GM21526 (cell line): ENCODE measurements at regions not wholly inside any gene's neighbourhood (a gene's known extent, or its start where the extent isn't known, plus 50 kb on each side); places are given as distances from the start of the nearest gene placed in this dataset.
"Not testable (repeated sequence)": the region's sequence is repeated elsewhere in the genome, so short reads cannot be mapped to it uniquely, and the experiment has no call there.

Experiments
- ATAC-seq: cut with Tn5 transposase; IDR thresholded peaks from one replicate; pipeline ENCODE4 v1.9.1; 2021; ENCODE audit warnings: moderate library complexity; ENCODE audit not compliant: unreplicated experiment, low FRiP score

- ATAC-seq = no peak
These were observed 62.6 kb downstream of the ZIC1 start for GRCh38 chr3:147471741-147472140.

DNA sequence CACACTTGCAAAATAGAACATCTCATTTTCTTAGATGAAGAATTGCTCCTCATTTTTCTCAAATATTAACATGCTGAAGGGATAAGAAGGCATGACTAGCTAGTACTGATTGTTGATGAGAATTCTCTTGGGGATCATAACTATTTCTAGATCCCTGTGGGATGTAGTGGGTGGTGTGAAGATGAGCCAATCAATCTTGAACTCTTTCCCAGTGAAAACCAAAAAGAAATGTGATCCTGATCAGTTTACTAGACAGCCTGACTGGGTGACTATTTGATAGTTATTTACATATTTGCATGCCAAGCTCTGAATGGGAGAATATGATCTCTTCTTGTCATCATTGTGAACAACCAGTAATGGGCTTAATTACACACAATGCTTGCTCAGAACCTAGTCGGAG lies 63.7 kb downstream of the ZIC1 start:
- ATAC-seq = no peak

DNA sequence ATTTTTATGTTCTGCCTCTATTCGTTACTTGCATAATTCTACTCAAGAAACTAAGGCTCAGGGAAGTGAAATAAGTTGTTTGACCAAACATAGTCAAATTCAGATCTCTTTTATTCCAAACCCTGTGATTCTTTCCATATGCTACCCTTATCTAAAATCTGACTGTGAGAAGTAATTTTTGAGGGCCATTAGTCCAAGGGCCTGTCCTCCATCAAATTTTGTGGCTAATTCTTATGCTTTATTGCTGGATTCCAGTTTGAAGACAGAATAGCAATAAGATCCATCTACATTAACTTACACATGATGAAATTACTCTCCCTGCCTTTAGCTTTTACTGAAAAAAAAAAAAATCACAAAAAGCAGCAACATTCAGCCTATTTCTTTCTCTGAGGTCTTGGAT lies 74.0 kb downstream of the ZIC1 start:
- ATAC-seq = no peak

DNA sequence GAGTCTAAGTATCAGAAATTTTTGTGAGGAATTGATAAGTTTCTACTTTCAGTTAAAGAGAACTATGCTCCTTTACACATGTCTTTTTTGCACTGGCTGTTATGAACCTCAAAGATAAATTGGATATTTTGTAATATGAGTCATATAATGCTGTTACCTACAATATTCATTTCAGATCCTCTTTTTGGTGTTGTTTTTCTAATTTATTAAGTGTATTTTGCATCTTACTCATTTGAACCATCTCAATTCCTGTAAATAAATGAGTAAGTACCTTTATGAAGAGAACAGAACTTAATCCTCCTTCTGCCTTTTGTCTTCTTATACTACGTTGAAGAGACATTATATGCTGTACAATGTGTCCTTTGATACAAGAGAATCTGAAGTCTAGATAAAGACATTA lies 74.4 kb downstream of the ZIC1 start:
- no peak for ATAC-seq

GRCh38 chr3:147493065-147493464 lies 83.9 kb downstream of the ZIC1 start:
- ATAC-seq = no peak

- ATAC-seq = no peak
These were observed 84.5 kb downstream of the ZIC1 start for GRCh38 chr3:147493666-147494065.

- no peak for ATAC-seq
These were observed 88.1 kb downstream of the ZIC1 start for GRCh38 chr3:147497286-147497685.

- no peak for ATAC-seq
These were observed 98.6 kb downstream of the ZIC1 start for GRCh38 chr3:147507638-147508286.

GRCh38 chr3:147509448-147509847 lies 100.3 kb downstream of the ZIC1 start:
- no peak for ATAC-seq

DNA sequence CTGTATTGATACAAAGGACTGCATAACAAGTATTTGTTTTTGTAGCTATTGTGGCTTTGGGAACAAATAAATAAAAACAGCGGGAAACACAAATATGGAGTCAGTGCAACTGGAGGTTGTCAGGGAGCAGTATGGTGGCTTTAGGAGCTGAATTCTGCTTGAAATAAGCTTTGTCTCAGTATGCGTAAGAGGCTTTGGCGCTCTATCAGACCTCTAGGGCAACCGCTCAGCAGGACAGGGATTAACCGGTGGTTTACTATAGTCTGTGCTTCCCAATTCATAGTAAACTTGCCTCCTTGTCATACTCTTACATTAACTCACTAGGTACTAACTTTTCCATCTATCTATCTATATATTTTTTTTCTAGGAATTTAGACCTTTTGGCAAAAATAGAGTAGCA lies 104.6 kb downstream of the ZIC1 start:
- ATAC-seq = no peak

DNA sequence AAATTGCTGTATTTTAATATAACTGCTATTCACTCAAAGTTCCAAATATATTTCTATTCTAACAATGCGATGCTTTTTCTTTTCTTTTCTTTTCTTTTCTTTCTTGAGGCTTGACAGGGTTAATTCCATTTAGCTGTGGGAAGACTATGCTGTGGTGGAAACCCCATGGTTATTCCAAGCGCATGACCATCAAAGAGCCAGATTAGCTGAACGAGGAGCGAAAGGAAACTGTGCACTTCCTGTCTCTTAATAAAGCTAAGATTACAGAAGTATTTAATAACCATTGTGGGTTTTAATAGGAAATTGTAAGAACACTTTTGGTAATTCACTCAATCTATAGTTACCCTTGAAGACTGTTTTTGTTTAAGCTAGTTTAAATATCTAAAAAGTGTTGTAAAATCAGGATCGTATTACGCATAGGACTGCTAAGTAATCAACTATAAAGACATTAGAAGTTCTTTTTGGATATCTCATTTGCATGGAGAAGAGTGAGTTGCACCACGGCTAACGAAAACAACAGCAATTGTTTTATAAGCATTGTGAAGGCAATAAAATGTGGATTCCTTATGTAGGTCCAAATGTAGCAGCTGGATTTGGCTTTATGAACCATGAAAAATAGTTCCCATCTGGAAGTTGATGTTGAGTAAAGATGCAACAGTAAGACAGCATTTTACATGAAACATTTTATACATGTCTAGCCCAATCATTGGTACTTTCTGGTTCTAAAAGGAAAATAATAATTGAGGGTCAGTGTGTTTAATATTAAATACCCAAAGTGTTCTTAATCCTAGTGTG lies 105.4 kb downstream of the ZIC1 start:
- ATAC-seq = no peak

- ATAC-seq = peak; percentile 49
These were observed 109.3 kb downstream of the ZIC1 start for GRCh38 chr3:147518465-147518864.

DNA sequence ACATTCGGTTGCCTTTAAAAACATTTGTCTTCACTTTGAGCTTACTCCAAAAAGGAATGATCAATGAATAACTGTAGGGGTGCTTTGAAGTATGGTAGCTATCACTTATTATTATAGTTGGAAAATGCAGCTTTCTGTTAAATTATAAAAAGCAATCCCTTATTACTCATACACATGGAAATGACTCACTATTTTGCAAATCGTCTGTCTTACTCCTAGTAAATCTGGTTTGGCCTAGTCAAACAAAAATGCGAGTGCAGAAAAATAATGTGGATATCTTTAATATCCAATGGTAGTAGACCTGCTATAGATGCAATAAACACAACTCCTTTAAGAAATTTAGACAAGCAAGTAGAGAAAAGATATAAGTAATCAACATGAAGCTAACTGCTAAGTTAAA lies 112.5 kb downstream of the ZIC1 start:
- ATAC-seq = no peak

GRCh38 chr3:147522780-147523179 lies 113.6 kb downstream of the ZIC1 start:
- ATAC-seq = not testable (repeated sequence)

DNA sequence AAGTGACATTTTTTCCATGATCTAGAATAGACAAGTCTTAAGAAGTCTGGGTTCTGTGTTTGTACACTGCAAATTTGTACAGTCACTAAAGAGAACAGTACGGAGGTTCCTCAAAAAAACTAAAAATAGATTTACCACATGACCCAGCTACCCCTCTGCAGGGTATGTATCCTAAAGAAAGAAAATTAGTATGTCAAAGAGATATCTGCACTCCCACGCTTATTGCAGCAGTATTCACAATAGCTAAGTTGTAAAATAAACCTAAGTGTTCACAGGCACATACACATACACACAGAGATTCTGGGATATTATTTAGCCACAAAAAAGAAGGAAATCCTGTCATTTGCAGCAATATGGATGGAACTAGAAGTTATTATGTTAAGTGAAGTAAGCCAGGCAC lies 120.4 kb downstream of the ZIC1 start:
- ATAC-seq = no peak

- ATAC-seq = peak; percentile 76
These were observed 128.9 kb downstream of the ZIC1 start for GRCh38 chr3:147538034-147538433.

- ATAC-seq = no peak
These were observed 131.8 kb downstream of the ZIC1 start for GRCh38 chr3:147540921-147541320.

GRCh38 chr3:147544290-147544689 lies 135.1 kb downstream of the ZIC1 start:
- ATAC-seq = no peak

DNA sequence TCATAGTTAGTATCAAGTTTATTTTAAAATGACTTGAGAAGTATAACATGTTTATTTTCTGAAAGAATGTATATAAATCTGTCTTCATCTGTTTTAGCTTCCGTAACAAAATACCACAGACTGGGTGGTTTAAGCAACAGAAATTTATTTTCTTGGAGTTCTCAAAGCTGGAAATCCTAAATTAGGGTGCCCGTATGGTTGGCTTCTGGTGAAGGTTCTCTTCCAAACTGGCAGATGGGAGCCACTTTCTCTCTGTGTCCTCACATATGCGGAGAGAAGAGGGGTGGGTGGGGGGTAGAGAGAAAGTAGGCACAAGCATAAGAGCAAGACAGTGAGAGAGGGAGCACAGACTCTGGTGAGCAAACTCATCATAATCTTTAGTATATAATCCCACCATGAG lies 142.3 kb downstream of the ZIC1 start:
- ATAC-seq = no peak

DNA sequence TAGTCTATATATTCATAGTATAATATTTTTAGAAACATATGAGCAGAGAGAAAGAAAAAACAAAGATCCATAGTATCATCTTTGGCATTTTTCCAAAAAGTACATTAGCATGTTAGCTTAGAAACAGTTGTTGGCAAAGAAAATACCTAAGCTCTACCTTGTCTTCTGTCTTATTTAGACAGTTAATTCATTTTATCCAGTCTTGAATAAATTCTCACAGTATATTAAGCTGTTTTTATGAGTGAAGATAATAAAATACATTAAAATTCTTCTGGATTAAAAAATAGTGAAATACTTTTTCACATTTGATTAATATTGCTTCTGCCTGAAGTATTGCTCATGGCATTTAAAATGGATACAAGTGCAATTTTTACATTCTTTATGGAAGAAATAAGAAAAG lies 145.2 kb downstream of the ZIC1 start:
- no peak for ATAC-seq

GRCh38 chr3:147572970-147573340 lies 163.8 kb downstream of the ZIC1 start:
- no peak for ATAC-seq

GRCh38 chr3:147574621-147575020 lies 165.5 kb downstream of the ZIC1 start:
- no peak for ATAC-seq
